Testis (tissue), 2 donors: ENCODE measurements at regions not wholly inside any gene's neighbourhood (a gene's known extent, or its start where the extent isn't known, plus 50 kb on each side); places are given as distances from the start of the nearest gene placed in this dataset.

ENCODE experiments used
- POLR2A ChIP-seq: fragments of 450-650 bp; IDR thresholded peaks from one replicate; pipeline ENCODE4 v1.6.1; 2017; ENCODE audit warnings: antibody characterized with exemption, mild to moderate bottlenecking, moderate library complexity
- TF ChIP-seq, protein P1 (sequence below), 3 experiments: fragments of 450-650 bp in 2 of 3; fragments of 200-600 bp in 1 of 3; sonication (generic) in 1 of 3; IDR thresholded peaks; one replicate each; pipeline ENCODE4 v1.5.1; 2016 to 2019; ENCODE audit warnings: antibody characterized with exemption in 3 of 3, mild to moderate bottlenecking in 2 of 3, moderate library complexity in 1 of 3

DNA sequence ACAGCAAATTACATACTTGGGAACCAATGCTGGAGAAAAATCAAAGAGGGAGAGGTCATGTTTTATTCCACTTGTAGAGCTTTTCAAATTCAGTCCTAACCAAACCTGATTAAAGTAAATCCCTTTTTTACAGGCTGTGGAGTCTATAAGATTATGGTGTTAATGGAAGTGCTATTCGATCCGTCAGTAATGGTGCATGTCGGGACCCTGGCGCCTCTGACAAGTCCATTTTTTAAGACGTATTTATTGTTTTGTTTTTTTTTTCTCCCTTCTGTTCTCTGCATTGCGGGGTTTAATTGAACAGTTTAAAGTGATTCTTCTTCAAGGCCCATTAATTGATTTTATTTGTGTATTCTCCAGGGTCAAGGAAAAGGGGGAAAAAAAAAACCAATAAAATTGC, 725.9 kb downstream of the TUSC7 start:
- TF ChIP-seq, protein P1, sequence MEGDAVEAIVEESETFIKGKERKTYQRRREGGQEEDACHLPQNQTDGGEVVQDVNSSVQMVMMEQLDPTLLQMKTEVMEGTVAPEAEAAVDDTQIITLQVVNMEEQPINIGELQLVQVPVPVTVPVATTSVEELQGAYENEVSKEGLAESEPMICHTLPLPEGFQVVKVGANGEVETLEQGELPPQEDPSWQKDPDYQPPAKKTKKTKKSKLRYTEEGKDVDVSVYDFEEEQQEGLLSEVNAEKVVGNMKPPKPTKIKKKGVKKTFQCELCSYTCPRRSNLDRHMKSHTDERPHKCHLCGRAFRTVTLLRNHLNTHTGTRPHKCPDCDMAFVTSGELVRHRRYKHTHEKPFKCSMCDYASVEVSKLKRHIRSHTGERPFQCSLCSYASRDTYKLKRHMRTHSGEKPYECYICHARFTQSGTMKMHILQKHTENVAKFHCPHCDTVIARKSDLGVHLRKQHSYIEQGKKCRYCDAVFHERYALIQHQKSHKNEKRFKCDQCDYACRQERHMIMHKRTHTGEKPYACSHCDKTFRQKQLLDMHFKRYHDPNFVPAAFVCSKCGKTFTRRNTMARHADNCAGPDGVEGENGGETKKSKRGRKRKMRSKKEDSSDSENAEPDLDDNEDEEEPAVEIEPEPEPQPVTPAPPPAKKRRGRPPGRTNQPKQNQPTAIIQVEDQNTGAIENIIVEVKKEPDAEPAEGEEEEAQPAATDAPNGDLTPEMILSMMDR (IDR thresholded peaks at IDR 0.05) = no peak
- no peak for TF ChIP-seq POLR2A
